Mesendoderm (in vitro differentiated cells): ENCODE measurements at regions not wholly inside any gene's neighbourhood (a gene's known extent, or its start where the extent isn't known, plus 50 kb on each side); places are given as distances from the start of the nearest gene placed in this dataset. TPM values are rescaled to one million over a fixed set of nuclear protein-coding genes. Genes with fewer than 3 reads are reported as not detected.
"Not testable (repeated sequence)": the region's sequence is repeated elsewhere in the genome, so short reads cannot be mapped to it uniquely, and the experiment has no call there.

Source experiments
- DNase-seq: peaks from one replicate; pipeline ENCODE4 v3.0.0; 2013
- H2AK5ac ChIP-seq: 2 replicates; pipeline ENCODE4 v1.6.1; 2013; ENCODE audit warnings: low read length, inconsistent platforms
- H2BK120ac ChIP-seq: 2 replicates; pipeline ENCODE4 v1.6.1; 2013; ENCODE audit warnings: low read depth, mild to moderate bottlenecking, low read length, moderate library complexity, mixed read lengths
- H2BK15ac ChIP-seq: replicated peaks from 2 replicates; pipeline ENCODE4 v1.6.1; 2013; ENCODE audit warnings: low read depth, mild to moderate bottlenecking, moderate library complexity
- H2BK5ac ChIP-seq: 2 replicates; pipeline ENCODE4 v1.6.1; 2013; ENCODE audit warnings: low read length, inconsistent platforms
- H3K18ac ChIP-seq: 2 replicates; pipeline ENCODE4 v1.6.1; 2013; ENCODE audit warnings: mild to moderate bottlenecking, low read length, mixed read lengths
- H3K23ac ChIP-seq: one replicate; pipeline ENCODE4 v1.6.1; 2013; ENCODE audit warnings: low read length
- H3K27ac ChIP-seq: 2 replicates; pipeline ENCODE4 v1.5.1; 2013; ENCODE audit warnings: low read depth, mild to moderate bottlenecking, inconsistent platforms, low read length, moderate library complexity
- H3K27me3 ChIP-seq: 2 replicates; pipeline ENCODE4 v1.6.1; 2013; ENCODE audit warnings: low read length, control low read depth, mild to moderate bottlenecking, inconsistent platforms; ENCODE audit not compliant: insufficient read depth, poor library complexity
- H3K36me3 ChIP-seq: 2 replicates; pipeline ENCODE4 v1.6.1; 2013; ENCODE audit warnings: low read length, inconsistent platforms; ENCODE audit not compliant: control insufficient read depth, insufficient read depth
- H3K4ac ChIP-seq: one replicate; pipeline ENCODE4 v1.6.1; 2013; ENCODE audit warnings: low read depth, mild to moderate bottlenecking, low read length, moderate library complexity
- H3K4me1 ChIP-seq: 2 replicates; pipeline ENCODE4 v1.6.1; 2013; ENCODE audit warnings: low read depth, low read length, inconsistent platforms; ENCODE audit not compliant: control insufficient read depth
- H3K4me2 ChIP-seq: 2 replicates; pipeline ENCODE4 v1.6.1; 2013; ENCODE audit warnings: low read length
- H3K4me3 ChIP-seq: 2 replicates; pipeline ENCODE4 v1.5.1; 2013; ENCODE audit warnings: mild to moderate bottlenecking, low read length
- H3K56ac ChIP-seq: one replicate; pipeline ENCODE4 v1.6.1; 2013; ENCODE audit warnings: low read length
- H3K79me1 ChIP-seq: 2 replicates; pipeline ENCODE4 v1.6.1; 2013; ENCODE audit warnings: low read length, inconsistent platforms
- H3K79me2 ChIP-seq: 2 replicates; pipeline ENCODE4 v1.6.1; 2013; ENCODE audit warnings: mild to moderate bottlenecking, low read length; ENCODE audit not compliant: control insufficient read depth, insufficient read depth
- H3K9ac ChIP-seq: 2 replicates; pipeline ENCODE4 v1.6.1; 2013; ENCODE audit warnings: low read length, inconsistent platforms
- H4K5ac ChIP-seq: one replicate; pipeline ENCODE4 v1.6.1; 2013; ENCODE audit warnings: low read length
- H4K8ac ChIP-seq: one replicate; pipeline ENCODE4 v1.6.1; 2013; ENCODE audit warnings: low read depth, mild to moderate bottlenecking, control low read depth, low read length, moderate library complexity
- WGBS: extraction: QIAGEN DNeasy Blood & Tissue Kit; methylation state at CpG from one replicate; pipeline ENCODE4 v1.1.7; 2013; ENCODE audit warnings: low lambda C conversion rate, missing lambda C conversion rate; ENCODE audit not compliant: insufficient coverage; ENCODE audit errors: extremely low coverage; 5-methylcytosine and 5-hydroxymethylcytosine counted together
- small RNA-seq: library from polyadenylated mRNA; stranded (forward); fragments of <200 nt; extraction: miRNeasy Mini kit (QIAGEN cat#:217004); gene quantifications from one replicate; pipeline ENCODE3, GENCODE V24; 2013; ENCODE audit not compliant: insufficient read depth

DNA sequence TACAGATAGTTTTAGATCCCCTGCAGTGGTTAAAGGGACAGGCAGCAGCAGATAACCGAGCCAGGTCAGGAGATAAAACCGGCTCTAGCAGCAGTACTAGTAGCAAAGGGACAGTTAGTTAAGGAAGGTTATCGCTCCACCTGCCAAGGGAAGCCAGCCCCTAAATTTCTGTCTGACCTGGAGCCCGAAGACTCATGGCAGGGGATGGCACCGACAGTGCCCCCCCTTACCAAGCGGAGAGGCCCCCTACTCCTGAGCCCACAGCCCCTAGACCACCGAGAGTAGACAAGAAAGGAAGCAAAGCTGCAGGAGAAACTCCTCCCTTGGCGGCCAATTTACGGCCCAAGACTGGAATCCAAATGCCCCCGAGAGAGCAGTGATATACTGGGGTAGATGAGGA, 61.3 kb upstream of the MAGEC2 start:
- Histone ChIP-seq H3K27me3 (no peaks in the 10 kb centered on the region), H3K79me1 (no peaks in the 10 kb centered on the region), H3K18ac (no peak overlapping the region), H3K4me2 (no peak overlapping the region), H3K23ac (no peak overlapping the region), H2BK120ac (no peak overlapping the region), H4K8ac (no peak overlapping the region), H3K27ac (no peak overlapping the region), H2BK5ac (no peak overlapping the region), H3K79me2 (no peaks in the 10 kb centered on the region), H3K4me3 (no peak overlapping the region), H4K5ac (no peak overlapping the region), H2BK15ac (no peak overlapping the region), H3K4me1 (no peaks in the 10 kb centered on the region), H3K56ac (no peak overlapping the region), H2AK5ac (no peak overlapping the region), H3K36me3 (no peaks in the 10 kb centered on the region), H3K9ac (no peak overlapping the region), H3K4ac (no peak overlapping the region)
- DNase-seq, result no peak
- WGBS, result no CpG with 5 or more reads among the region's 10 CpGs

DNA sequence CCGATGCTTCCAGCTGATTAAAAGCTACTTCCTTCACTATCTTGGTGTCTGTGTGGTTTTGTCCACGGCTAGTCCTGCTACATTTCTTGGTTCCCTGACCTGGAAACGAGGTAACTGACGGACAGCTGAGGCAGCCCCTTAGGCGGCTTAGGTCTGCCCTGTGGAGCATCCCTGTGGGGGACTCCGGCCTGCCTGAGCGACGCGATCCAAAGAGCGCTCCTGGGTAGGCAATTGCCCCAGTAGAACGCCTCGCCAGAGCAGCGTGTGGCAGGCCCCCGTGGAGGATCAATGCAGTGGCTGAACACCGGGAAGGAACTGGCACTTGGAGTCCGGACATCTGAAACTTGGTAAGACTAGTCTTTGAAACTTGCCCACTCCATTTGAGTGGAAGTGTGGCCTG, 60.5 kb upstream of the MAGEC2 start:
- not testable (repeated sequence) for H3K4me2 ChIP-seq, H3K27ac ChIP-seq, H3K79me2 ChIP-seq, H2BK15ac ChIP-seq, DNase-seq, H3K23ac ChIP-seq, H4K8ac ChIP-seq, H4K5ac ChIP-seq, H3K9ac ChIP-seq, H3K4ac ChIP-seq, H3K56ac ChIP-seq, H3K4me1 ChIP-seq, H3K4me3 ChIP-seq, H3K79me1 ChIP-seq, H2BK5ac ChIP-seq, H3K36me3 ChIP-seq, H3K27me3 ChIP-seq, H2BK120ac ChIP-seq, H2AK5ac ChIP-seq, H3K18ac ChIP-seq
- no CpG with 5 or more reads among the region's 16 CpGs for WGBS

DNA sequence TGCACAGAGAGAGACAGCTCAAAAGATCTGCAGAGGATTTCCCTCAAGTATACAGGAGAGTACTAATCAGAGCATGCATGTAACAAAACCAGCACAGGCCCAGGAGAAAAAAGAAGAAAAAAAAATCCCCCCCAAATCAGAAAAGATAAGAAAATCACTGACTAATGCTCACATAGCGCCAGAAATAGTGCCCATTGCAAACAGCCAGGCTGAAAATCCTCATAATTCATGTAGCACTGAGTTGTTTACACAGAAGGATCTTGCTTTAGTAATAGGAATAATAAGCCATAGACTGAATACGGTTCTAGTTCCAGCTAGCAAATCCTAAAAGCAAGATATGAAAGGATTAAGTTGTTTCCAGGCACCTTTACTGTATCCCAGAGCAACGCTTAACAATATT, 51.8 kb upstream of the MAGEC2 start:
- Histone ChIP-seq H3K27ac (no peak overlapping the region), H3K4me2 (no peak overlapping the region), H3K36me3 (no peaks in the 10 kb centered on the region), H3K9ac (no peak overlapping the region), H3K4me1 (no peaks in the 10 kb centered on the region), H3K79me1 (no peaks in the 10 kb centered on the region), H2AK5ac (no peak overlapping the region), H3K4ac (no peak overlapping the region), H2BK5ac (no peak overlapping the region), H2BK15ac (no peak overlapping the region), H3K56ac (no peak overlapping the region), H4K5ac (no peak overlapping the region), H3K79me2 (no peaks in the 10 kb centered on the region), H3K18ac (no peak overlapping the region), H3K4me3 (no peak overlapping the region), H3K27me3 (no peaks in the 10 kb centered on the region), H2BK120ac (no peak overlapping the region), H4K8ac (no peak overlapping the region), H3K23ac (no peak overlapping the region)
- WGBS, result no CpG with 5 or more reads among the region's 3 CpGs
- DNase-seq, result no peak

Small RNAs in the stretch of these regions (small RNA-seq; reads per million reads assigned to genes)
- not detected for gene RNA5SP516
